Activated CD4-positive, alpha-beta memory T cell treated with anti-CD3 and anti-CD28 coated beads for 36 hours (primary cell): ENCODE measurements at regions not wholly inside any gene's neighbourhood (a gene's known extent, or its start where the extent isn't known, plus 50 kb on each side); places are given as distances from the start of the nearest gene placed in this dataset.

Experiments
- CTCF ChIA-PET: fragments of 350-600 bp; sonication (Branson Sonifier 250); formaldehyde crosslinking; loops from one replicate; lab custom pipeline; 2021; ENCODE audit warnings: antibody characterized with exemption, inconsistent platforms; lab: Charles Lee
- POLR2A ChIA-PET: fragments of 350-600 bp; sonication (Branson Sonifier 250); formaldehyde crosslinking; loops from one replicate; lab custom pipeline; 2021; ENCODE audit warnings: antibody characterized with exemption; lab: Charles Lee
- DNase-seq: peaks from one replicate; pipeline ENCODE4 v3.0.0-alpha.2; 2020
- H3K27ac Mint-ChIP-seq: one replicate; pipeline ENCODE4 v1.8.0; 2021; ENCODE audit warnings: mixed read lengths
- H3K27me3 Mint-ChIP-seq: one replicate; pipeline ENCODE4 v1.8.0; 2021; ENCODE audit warnings: mixed read lengths
- H3K36me3 Mint-ChIP-seq: one replicate; pipeline ENCODE4 v1.8.0; 2021; ENCODE audit warnings: mixed read lengths
- H3K4me1 Mint-ChIP-seq: one replicate; pipeline ENCODE4 v1.8.0; 2021; ENCODE audit warnings: low read depth, mixed read lengths
- H3K4me3 Mint-ChIP-seq: one replicate; pipeline ENCODE4 v1.8.0; 2021; ENCODE audit warnings: mild to moderate bottlenecking, mixed read lengths
- H3K9me3 Mint-ChIP-seq: one replicate; pipeline ENCODE4 v1.8.0; 2021; ENCODE audit warnings: mixed read lengths
- intact Hi-C: fragments of 100-400 bp; cut with micrococcal nuclease; formaldehyde crosslinking; loops from one replicate; pipeline ENCODE4 v1.15.1; 2023

DNA sequence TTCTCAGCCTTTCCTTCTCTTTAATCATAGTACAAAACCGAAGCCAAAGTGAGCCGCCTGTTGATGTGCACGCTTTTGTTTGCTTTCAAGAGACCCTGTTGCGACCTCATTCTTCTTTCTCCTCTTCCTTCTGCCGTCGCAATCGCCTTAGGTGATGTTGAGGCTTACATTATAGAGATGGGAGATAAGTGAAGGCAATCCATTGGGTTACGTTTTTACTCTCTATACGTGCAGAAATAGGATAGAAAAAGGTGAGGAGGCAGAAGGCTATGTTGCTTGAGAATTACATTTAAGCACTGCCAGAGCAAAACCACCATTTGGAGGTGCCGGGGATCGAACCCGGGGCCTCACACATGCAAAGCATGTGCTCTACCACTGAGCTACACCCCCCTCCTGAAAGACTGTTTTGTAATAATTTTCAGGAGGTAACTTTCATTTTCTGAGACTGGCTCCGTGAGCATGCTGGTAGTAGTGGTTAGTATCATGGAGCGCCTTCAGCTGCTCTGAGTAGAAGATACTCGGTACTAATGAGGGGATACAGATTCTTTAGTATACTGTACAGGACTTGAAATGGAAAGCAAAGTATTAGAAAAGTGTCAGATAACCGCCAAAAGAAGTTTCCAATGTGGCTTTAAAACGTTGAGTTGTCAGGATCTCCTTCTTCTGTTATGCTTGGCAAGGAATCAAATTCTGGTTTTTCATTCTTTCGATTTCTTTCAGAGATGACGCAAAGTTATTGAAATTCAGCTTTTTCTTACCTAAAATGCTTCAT lies 165.6 kb downstream of the TRIM27 start:
- no peaks in the 10 kb centered on the region for H3K36me3 Mint-ChIP-seq
- H3K4me1 Mint-ChIP-seq: no peaks in the 10 kb centered on the region
- H3K27ac Mint-ChIP-seq: no peak overlapping the region
- POLR2A ChIA-PET: no interaction called here
- no peaks in the 10 kb centered on the region for H3K9me3 Mint-ChIP-seq
- H3K4me3 Mint-ChIP-seq: no peak overlapping the region
- peaks cover 44% of the 10 kb centered on the region for H3K27me3 Mint-ChIP-seq
- intact Hi-C loops: no loop called here
- CTCF ChIA-PET: no interaction called here
- DNase-seq: no peak

DNA sequence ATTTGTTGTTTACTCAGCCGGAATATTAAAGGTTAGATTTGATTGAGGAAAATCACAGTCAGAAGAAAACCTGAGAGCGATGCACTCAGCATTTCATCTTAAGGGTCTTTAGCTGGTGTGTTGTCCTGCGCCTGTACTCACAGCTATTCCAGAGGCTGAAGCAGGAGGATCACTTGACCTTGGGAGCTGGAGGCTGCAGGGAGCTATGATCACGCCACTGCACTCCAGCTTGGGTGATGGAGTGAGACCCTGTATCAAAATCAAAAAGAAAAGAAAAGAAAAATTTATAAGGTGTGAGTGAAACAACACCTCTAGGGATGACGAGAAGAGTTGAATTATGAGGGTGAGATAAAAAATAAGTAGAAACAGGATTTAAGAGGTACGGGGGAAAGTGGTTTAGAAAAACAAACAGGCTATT lies 165.0 kb downstream of the TRIM27 start:
- H3K27ac Mint-ChIP-seq: no peak overlapping the region
- H3K4me1 Mint-ChIP-seq: no peaks in the 10 kb centered on the region
- no peaks in the 10 kb centered on the region for H3K36me3 Mint-ChIP-seq
- intact Hi-C loops: no loop called here
- POLR2A ChIA-PET: no interaction called here
- no peak for DNase-seq
- no peaks in the 10 kb centered on the region for H3K9me3 Mint-ChIP-seq
- peaks cover 44% of the 10 kb centered on the region for H3K27me3 Mint-ChIP-seq
- CTCF ChIA-PET: no interaction called here
- H3K4me3 Mint-ChIP-seq: no peak overlapping the region

DNA sequence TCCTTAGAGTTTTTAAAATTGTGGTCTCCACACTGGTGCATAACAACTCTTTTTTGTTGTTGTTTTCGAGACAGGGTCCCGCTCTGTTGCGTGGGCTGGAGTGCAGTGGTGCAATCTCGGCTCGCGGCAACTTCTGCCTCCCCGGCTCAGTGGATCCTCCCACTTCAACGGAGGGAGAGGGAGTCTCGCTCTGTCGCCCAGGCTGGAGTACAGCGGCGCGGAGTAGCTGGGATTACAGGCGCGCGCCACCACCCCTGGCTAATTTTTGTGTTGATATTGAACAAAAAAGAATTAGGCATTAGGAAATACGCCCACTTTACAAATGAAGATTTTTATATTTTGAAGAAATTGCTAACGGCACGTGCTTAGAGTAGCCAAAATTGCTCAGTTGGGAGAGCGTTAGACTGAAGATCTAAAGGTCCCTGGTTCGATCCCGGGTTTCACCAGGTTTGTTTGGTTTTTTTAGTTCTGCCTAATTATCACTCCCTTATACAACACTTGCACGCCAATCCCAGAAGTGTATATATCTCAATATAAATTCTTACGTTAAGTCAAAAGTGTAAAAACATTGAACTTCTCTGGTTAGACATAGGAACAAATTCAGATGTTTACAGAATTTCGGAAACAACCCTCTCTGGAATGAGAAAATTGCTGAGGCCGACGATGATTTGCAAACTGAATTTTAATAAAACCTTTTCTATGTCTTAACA lies 159.6 kb downstream of the TRIM27 start:
- peaks cover 73% of the 10 kb centered on the region for H3K27me3 Mint-ChIP-seq
- H3K27ac Mint-ChIP-seq: no peak overlapping the region
- no peak for DNase-seq
- no peak overlapping the region for H3K4me3 Mint-ChIP-seq
- POLR2A ChIA-PET: no interaction called here
- intact Hi-C loops: no loop called here
- H3K4me1 Mint-ChIP-seq: no peaks in the 10 kb centered on the region
- CTCF ChIA-PET: no interaction called here
- H3K9me3 Mint-ChIP-seq: peaks cover 4% of the 10 kb centered on the region
- peaks cover 3% of the 10 kb centered on the region for H3K36me3 Mint-ChIP-seq

DNA sequence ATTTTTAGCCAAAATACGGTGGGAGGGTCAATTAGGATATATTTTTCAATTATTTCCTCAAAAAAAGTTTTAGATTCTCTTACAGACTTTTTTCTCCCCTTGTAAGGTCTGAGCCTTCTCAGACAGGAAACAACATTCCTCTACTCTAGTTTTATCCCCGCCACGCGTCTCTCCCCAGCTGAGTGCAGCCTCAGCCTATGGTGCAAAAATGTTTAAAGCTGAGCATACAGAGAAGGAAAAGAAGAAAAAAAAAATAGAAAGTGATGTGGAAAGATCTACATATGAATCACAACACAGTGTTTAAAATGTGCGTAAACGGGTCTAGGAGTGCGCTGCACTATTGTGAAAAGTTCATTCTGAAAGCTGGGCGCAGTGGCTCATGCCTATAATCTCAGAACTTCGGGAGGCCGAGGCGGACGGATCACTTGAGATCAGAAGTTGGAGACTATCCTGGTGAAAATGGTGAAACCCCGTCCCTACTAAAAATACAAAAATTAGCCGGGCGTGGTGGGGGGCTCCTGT lies 159.0 kb downstream of the TRIM27 start:
- CTCF ChIA-PET: no interaction called here
- intact Hi-C loops: no loop called here
- POLR2A ChIA-PET: no interaction called here
- Mint-ChIP-seq H3K27me3 (peaks cover 77% of the 10 kb centered on the region), H3K4me3 (no peak overlapping the region), H3K36me3 (peaks cover 3% of the 10 kb centered on the region), H3K4me1 (no peaks in the 10 kb centered on the region), H3K27ac (no peak overlapping the region), H3K9me3 (peaks cover 4% of the 10 kb centered on the region)
- no peak for DNase-seq

DNA sequence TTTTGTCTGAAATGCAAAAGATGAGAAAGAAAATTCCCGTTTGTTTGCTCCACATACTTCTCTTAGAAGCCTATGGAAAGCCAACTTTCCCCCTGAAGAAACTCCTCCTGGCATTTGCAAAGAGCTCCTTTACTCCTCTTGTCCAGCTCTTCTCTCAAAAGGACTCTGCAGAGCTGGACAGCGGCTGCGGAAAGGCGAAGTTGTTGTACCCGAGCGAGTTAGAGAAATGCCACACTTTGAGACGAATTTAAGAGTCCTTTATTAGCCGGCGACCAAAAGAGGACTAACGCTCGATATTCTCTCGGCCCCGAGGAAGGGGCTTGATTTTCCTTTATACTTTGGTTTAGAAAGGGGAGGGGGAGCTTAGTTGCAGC lies 157.8 kb downstream of the TRIM27 start:
- DNase-seq: no peak
- intact Hi-C loops: no loop called here
- peaks cover 4% of the 10 kb centered on the region for H3K9me3 Mint-ChIP-seq
- H3K4me1 Mint-ChIP-seq: no peaks in the 10 kb centered on the region
- peaks cover 80% of the 10 kb centered on the region for H3K27me3 Mint-ChIP-seq
- ChIA-PET CTCF (no interaction called here), POLR2A (no interaction called here)
- peaks cover 3% of the 10 kb centered on the region for H3K36me3 Mint-ChIP-seq
- H3K4me3 Mint-ChIP-seq: no peak overlapping the region
- H3K27ac Mint-ChIP-seq: no peak overlapping the region

DNA sequence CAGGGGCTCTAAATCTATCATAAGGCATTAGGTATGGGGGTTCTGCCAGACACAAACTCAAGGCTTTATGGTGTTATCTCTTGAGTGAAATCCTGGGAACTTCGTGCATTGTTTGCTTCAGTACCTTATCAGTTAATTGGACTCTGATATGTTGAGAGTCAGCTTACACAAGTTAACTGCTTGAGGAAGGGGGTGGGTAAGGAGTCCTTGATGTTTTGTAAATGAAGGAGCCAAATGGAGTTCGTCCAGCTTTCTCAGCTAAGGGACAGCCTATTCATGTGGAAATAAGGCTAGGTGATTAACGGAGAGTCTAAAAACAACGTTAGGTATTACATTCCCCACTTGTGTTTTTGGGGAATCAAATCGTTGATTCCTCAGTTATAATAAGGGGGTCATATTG lies 157.4 kb downstream of the TRIM27 start:
- intact Hi-C loops: no loop called here
- ChIA-PET CTCF (no interaction called here), POLR2A (no interaction called here)
- no peaks in the 10 kb centered on the region for H3K4me1 Mint-ChIP-seq
- H3K9me3 Mint-ChIP-seq: peaks cover 4% of the 10 kb centered on the region
- no peak overlapping the region for H3K4me3 Mint-ChIP-seq
- H3K27ac Mint-ChIP-seq: no peak overlapping the region
- H3K36me3 Mint-ChIP-seq: peaks cover 3% of the 10 kb centered on the region
- H3K27me3 Mint-ChIP-seq: peaks cover 84% of the 10 kb centered on the region
- DNase-seq: no peak

DNA sequence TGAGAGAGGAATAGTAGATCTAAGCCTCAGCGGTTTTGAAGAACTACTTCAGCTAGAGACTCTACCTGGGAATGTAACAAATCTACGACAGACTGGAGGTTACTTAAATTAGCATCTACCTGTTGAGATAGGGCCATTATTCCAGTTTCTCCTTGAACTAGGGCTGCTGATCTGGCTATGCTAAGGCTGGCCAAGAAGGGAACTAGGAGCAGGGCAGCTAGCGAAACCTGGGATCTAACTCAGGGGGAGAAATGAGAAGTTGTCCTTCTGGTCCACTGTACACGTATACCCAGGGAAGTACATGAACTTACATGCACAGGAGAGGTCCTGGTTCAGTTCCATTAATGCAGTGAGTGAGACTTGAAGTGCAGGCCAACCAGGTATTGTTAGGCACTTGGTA lies 156.7 kb downstream of the TRIM27 start:
- intact Hi-C loops: no loop called here
- Mint-ChIP-seq H3K4me1 (no peaks in the 10 kb centered on the region), H3K27ac (no peak overlapping the region), H3K9me3 (peaks cover 4% of the 10 kb centered on the region), H3K36me3 (peaks cover 3% of the 10 kb centered on the region), H3K27me3 (peaks cover 86% of the 10 kb centered on the region), H3K4me3 (no peak overlapping the region)
- DNase-seq: no peak
- ChIA-PET POLR2A (no interaction called here), CTCF (no interaction called here)

DNA sequence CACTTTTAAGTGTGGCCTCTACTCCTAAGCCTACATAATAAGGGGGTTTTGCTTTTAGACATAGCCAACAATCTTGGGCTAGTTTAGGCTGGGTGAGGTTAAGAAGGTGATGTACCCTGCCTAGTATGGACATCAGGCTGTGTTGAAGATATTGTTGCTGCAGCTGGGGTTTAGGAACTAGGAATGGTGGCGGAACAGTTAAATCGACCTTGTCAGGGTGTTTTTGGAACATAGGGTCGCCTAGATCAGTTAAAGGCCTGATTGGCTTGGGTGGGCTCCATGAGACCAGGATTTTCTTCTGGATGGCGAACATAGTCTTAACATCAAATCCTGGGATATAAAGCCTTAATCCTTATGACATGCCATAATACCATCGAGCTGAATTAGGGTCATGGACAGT lies 156.1 kb downstream of the TRIM27 start:
- Mint-ChIP-seq H3K9me3 (peaks cover 5% of the 10 kb centered on the region), H3K4me3 (no peak overlapping the region), H3K36me3 (peaks cover 4% of the 10 kb centered on the region), H3K27ac (no peak overlapping the region), H3K4me1 (peaks cover 1% of the 10 kb centered on the region), H3K27me3 (peaks cover 88% of the 10 kb centered on the region)
- intact Hi-C loops: no loop called here
- CTCF ChIA-PET: no interaction called here
- POLR2A ChIA-PET: no interaction called here
- no peak for DNase-seq

DNA sequence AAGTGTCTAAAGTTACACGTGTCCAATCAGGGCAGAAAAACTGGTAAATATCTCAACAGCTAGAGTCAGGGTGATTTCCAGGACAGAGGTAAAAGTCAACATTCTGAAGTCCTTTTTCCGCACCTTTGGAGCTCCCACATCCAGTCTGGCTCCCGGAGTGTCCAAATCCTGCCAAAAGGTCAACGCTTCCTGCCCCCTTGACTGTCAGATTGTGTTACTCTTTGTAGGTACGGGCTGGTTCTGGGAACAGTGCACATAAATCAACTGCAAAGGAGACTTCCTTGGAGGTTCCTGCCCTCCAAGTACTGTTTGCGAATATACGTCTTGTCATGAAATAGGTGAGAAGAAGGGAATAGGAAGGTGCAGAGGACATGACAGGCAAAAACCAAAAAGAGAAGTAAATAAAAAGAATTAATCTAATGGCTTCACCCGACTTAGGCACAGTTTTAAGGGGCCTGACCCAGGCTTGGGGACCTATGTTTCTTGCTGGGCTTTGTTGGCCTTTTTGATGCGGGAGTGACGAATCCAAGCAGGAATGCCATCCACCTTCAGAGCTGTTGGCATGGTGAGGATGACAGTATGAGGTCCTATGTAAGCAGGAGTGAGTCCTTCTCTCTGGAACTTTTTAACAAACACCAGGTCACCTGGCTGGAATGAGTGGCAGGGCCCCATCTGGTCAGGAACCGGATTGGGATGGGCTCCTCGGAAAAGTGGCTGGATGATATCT lies 155.4 kb downstream of the TRIM27 start:
- Mint-ChIP-seq H3K9me3 (peaks cover 9% of the 10 kb centered on the region), H3K27ac (no peak overlapping the region), H3K4me1 (peaks cover 6% of the 10 kb centered on the region), H3K27me3 (peaks cover 93% of the 10 kb centered on the region), H3K36me3 (peaks cover 8% of the 10 kb centered on the region), H3K4me3 (no peak overlapping the region)
- POLR2A ChIA-PET: no interaction called here
- CTCF ChIA-PET: no interaction called here
- intact Hi-C loops: no loop called here
- no peak for DNase-seq

DNA sequence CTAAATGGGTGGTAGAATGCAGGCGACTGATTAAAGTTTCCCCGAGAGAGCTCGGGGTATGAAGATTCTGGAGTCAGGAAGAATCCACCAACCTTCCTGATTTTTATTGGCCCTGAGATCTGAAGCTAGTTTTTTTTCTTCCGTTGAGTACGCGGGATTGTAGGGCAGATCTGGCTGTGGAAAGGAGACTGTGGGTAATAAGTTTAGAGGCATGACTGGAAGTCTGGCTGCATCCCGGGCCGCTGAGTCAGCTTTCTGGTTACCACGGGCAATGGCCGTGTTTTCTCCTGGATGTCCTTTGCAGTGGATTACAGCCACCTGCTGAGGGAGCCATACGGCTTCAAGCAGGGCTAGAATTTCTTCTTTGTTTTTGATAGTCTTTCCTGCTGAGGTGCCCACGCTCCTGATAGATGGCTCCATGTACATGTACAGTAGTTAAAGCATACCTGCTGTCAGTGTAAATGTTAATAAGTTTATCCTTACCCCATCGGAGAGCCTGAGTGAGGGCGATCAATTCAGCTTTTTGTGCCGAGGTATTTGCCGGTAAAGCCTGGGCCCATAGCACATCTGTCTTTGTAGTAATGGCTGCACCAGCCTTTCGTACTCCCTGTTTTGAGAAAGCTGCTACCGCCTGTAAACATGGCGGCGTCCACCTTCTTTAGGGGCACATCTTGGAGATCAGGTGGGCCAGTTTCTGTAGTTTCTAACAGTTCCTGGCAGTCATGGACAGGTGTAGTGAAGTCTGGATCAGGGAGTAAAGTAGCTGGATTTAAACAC lies 154.0 kb downstream of the TRIM27 start:
- POLR2A ChIA-PET: no interaction called here
- no peak for DNase-seq
- Mint-ChIP-seq H3K36me3 (peaks cover 14% of the 10 kb centered on the region), H3K27me3 (peaks cover 97% of the 10 kb centered on the region), H3K4me3 (no peak overlapping the region), H3K9me3 (peaks cover 14% of the 10 kb centered on the region), H3K4me1 (peaks cover 6% of the 10 kb centered on the region), H3K27ac (no peak overlapping the region)
- CTCF ChIA-PET: no interaction called here
- intact Hi-C loops: no loop called here

DNA sequence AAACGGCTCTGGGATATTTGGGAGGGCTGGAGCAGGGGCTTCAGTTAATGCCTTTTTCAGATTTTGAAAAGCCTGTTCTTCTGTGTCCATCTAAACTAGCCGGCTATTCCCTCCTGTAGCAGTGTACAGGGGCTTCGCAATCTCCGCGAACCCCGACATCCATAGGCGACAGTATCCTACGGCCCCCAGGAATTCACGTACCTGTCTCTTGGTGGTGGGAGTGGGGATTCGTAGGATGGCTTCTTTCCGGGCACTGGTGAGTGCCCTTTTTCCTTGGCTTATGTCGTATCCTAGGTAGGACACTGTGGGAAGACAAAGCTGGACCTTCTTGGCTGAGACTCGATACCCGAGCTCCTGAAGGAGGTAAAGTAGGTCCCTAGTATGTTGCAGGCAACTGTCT lies 153.1 kb downstream of the TRIM27 start:
- intact Hi-C loops: no loop called here
- peaks cover 13% of the 10 kb centered on the region for H3K9me3 Mint-ChIP-seq

More for the DNA sequence above, 153.1 kb downstream of the TRIM27 start:
- CTCF ChIA-PET: interaction anchor here (1.7 kb wide), 1 partner anchor 42 kb away, joined by 4 read pairs; no protein-coding TSS in a partner anchor
- Mint-ChIP-seq H3K36me3 (peaks cover 19% of the 10 kb centered on the region), H3K27ac (no peak overlapping the region), H3K4me3 (no peak overlapping the region), H3K4me1 (peaks cover 6% of the 10 kb centered on the region), H3K27me3 (peaks cover 95% of the 10 kb centered on the region)
- DNase-seq: no peak
- POLR2A ChIA-PET: no interaction called here
